DOHH2 (cell line): ENCODE measurements at regions not wholly inside any gene's neighbourhood (a gene's known extent, or its start where the extent isn't known, plus 50 kb on each side); places are given as distances from the start of the nearest gene placed in this dataset.

Source experiments
- H3F3A ChIP-seq: fragments of 200-600 bp; sonication (generic), shearing (Covaris generic); 2 replicates; pipeline ENCODE4 v1.6.0; 2016; ENCODE audit warnings: antibody characterized with exemption, mild to moderate bottlenecking; ENCODE audit not compliant: control insufficient read depth, insufficient read depth
- H3K27ac ChIP-seq: fragments of 200-600 bp; sonication (generic); 2 replicates; pipeline ENCODE4 v1.5.1; 2014; ENCODE audit warnings: low read depth, mild to moderate bottlenecking, low read length, moderate library complexity
- H3K27me3 ChIP-seq: fragments of 200-600 bp; sonication (generic); 2 replicates; pipeline ENCODE4 v1.6.1; 2014; ENCODE audit warnings: mild to moderate bottlenecking, low read length, mixed read lengths; ENCODE audit not compliant: control insufficient read depth
- H3K36me3 ChIP-seq: fragments of 200-600 bp; sonication (generic); 2 replicates; pipeline ENCODE4 v1.6.1; 2014; ENCODE audit warnings: mild to moderate bottlenecking, low read length, moderate library complexity, mixed read lengths; ENCODE audit not compliant: control insufficient read depth
- H3K4me1 ChIP-seq: fragments of 200-600 bp; sonication (generic); 2 replicates; pipeline ENCODE4 v1.6.1; 2014; ENCODE audit warnings: mild to moderate bottlenecking, low read length, mixed read lengths; ENCODE audit not compliant: control insufficient read depth
- H3K4me2 ChIP-seq: fragments of 200-600 bp; sonication (generic); 2 replicates; pipeline ENCODE4 v1.6.0; 2014; ENCODE audit warnings: mild to moderate bottlenecking, low read length, moderate library complexity
- H3K4me3 ChIP-seq: fragments of 200-600 bp; sonication (generic); 2 replicates; pipeline ENCODE4 v1.5.1; 2014; ENCODE audit warnings: mild to moderate bottlenecking, low read length, mixed read lengths
- H3K79me2 ChIP-seq: fragments of 200-600 bp; sonication (generic); 2 replicates; pipeline ENCODE4 v1.6.1; 2014; ENCODE audit warnings: mild to moderate bottlenecking, low read length, mixed read lengths; ENCODE audit not compliant: control insufficient read depth
- H3K9me2 ChIP-seq: fragments of 200-600 bp; sonication (generic); replicated peaks from 2 replicates; pipeline ENCODE4 v1.6.1; 2014; ENCODE audit warnings: mild to moderate bottlenecking, low read length, mixed read lengths; ENCODE audit not compliant: control insufficient read depth
- H3K9me3 ChIP-seq: fragments of 200-600 bp; sonication (generic); 2 replicates; pipeline ENCODE4 v1.6.1; 2014; ENCODE audit warnings: antibody characterized with exemption, low read length, mixed read lengths; ENCODE audit not compliant: control insufficient read depth, insufficient read depth
- H4K20me1 ChIP-seq: fragments of 200-600 bp; sonication (generic); 2 replicates; pipeline ENCODE4 v1.6.0; 2014; ENCODE audit warnings: low read depth, mild to moderate bottlenecking, antibody characterized with exemption, low read length, moderate library complexity; ENCODE audit not compliant: control insufficient read depth, insufficient read depth
- CTCF ChIP-seq: fragments of 200-600 bp; sonication (generic); IDR thresholded peaks from one replicate; pipeline ENCODE4 v1.5.1; 2014; ENCODE audit warnings: antibody characterized with exemption, mild to moderate bottlenecking, low read depth, low read length; ENCODE audit not compliant: poor library complexity, severe bottlenecking
- EZH2phosphoT487 ChIP-seq: fragments of 200-600 bp; sonication (generic); IDR thresholded peaks from 2 replicates; pipeline ENCODE4 v1.6.1; 2017; ENCODE audit warnings: borderline replicate concordance, mild to moderate bottlenecking, antibody characterized with exemption, low read length, moderate library complexity, mixed read lengths

DNA sequence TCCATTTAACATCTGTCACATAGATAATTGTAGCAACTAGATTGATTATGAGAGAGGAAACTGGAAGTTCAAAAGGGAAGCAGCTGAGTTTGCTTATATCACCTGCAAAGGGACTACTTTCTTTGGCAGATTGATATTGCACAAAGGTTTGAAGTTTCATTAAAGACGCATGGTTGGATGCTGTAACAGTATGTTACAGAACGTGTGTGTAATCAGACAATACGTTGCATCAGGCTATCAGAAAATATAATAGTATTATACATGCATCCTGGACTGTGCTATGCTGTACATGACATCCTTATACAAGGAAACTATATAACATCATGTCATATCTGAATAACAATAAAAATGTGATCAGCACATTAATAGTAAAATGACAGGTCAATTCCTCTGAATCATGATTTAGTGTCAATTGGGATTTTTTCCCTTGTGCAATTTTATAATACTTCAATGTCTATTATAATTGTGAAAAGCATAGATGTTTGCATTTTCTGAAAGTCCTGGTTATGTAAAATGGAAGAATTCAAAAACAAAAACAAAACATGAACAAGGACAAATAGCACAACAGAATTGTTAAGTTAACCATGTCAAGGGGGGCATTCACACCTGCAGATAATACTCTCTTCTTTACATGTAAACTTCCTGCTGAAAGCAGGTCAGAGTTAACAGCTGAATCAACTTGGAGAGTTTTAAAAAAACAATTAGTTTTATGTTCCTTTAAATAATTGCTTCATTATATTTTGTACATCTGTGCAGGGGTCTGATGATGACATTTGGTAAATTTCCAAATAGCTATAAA, 283.2 kb upstream of the KCNH8 start:
- TF ChIP-seq CTCF (no peak), EZH2phosphoT487 (no peak)
- Histone ChIP-seq H3K4me3 (no peak overlapping the region), H3K27me3 (no peaks in the 10 kb centered on the region), H3F3A (no peaks in the 10 kb centered on the region), H3K79me2 (no peaks in the 10 kb centered on the region), H3K9me3 (no peaks in the 10 kb centered on the region), H4K20me1 (no peaks in the 10 kb centered on the region), H3K9me2 (no peaks in the 10 kb centered on the region), H3K4me1 (no peaks in the 10 kb centered on the region), H3K4me2 (no peak overlapping the region), H3K36me3 (no peaks in the 10 kb centered on the region), H3K27ac (no peak overlapping the region)

DNA sequence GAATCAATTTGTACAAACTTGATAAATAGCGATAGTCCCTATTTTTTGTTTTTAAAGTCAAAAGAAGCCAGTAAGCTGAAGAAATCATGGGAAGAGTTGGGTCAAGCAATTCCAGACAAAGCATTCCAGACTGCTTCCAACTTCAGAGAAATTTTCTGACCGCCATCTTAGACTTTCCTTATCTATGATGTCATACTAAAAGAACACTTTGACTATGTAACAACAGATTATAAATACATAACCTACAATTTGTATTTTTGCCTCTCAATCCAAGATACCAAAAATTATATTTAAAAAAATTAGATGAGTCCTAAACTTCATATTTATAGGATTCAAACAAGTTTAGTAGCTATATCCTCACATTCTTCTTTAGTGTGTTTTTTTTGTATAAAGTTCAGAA, 286.2 kb upstream of the KCNH8 start:
- no peak overlapping the region for H3K4me2 ChIP-seq
- H4K20me1 ChIP-seq, result no peaks in the 10 kb centered on the region
- no peaks in the 10 kb centered on the region for H3F3A ChIP-seq

GRCh38 chr3:18861137-18861536, 287.2 kb upstream of the KCNH8 start:
- TF ChIP-seq EZH2phosphoT487 (no peak), CTCF (no peak)
- H3K27ac ChIP-seq, result no peak overlapping the region

More for the DNA sequence above, 286.2 kb upstream of the KCNH8 start:
- no peaks in the 10 kb centered on the region for H3K27me3 ChIP-seq
- no peak overlapping the region for H3K27ac ChIP-seq
- no peaks in the 10 kb centered on the region for H3K36me3 ChIP-seq
- no peaks in the 10 kb centered on the region for H3K9me2 ChIP-seq
- H3K4me3 ChIP-seq, result no peak overlapping the region
- H3K9me3 ChIP-seq, result no peaks in the 10 kb centered on the region
- TF ChIP-seq CTCF (no peak), EZH2phosphoT487 (no peak)
- no peaks in the 10 kb centered on the region for H3K79me2 ChIP-seq
- no peaks in the 10 kb centered on the region for H3K4me1 ChIP-seq

More at GRCh38 chr3:18861137-18861536, 287.2 kb upstream of the KCNH8 start:
- H3K79me2 ChIP-seq, result no peaks in the 10 kb centered on the region
- no peak overlapping the region for H3K4me3 ChIP-seq
- no peaks in the 10 kb centered on the region for H3K4me1 ChIP-seq
- no peaks in the 10 kb centered on the region; the same call in 1 of the 2 replicates for H3K9me3 ChIP-seq
- H4K20me1 ChIP-seq, result no peaks in the 10 kb centered on the region
- H3K27me3 ChIP-seq, result no peaks in the 10 kb centered on the region
- H3F3A ChIP-seq, result no peaks in the 10 kb centered on the region
- H3K4me2 ChIP-seq, result no peak overlapping the region
- no peaks in the 10 kb centered on the region for H3K9me2 ChIP-seq
- no peaks in the 10 kb centered on the region for H3K36me3 ChIP-seq
